Astrocyte (in vitro differentiated cells and primary cell): ENCODE measurements at regions not wholly inside any gene's neighbourhood (a gene's known extent, or its start where the extent isn't known, plus 50 kb on each side); places are given as distances from the start of the nearest gene placed in this dataset.
A peak's percentile ranks its signal among the peaks of the same experiment; 100 is the strongest.

Experiments
- DNase-seq: peaks from one replicate; pipeline ENCODE4 v3.0.0-alpha.2; 2010; ENCODE audit warnings: low read depth
- FAIRE-seq: peaks from 2 replicates; lab custom pipeline; 2011; peaks lifted over from hg19 to GRCh38; lab: Jason Lieb, UNC
- H2AFZ ChIP-seq: 2 replicates; pipeline ENCODE4 v1.6.0; 2012; ENCODE audit warnings: low read depth, low read length, inconsistent platforms
- H3K27ac ChIP-seq: 2 replicates; pipeline ENCODE4 v1.5.1; 2011; ENCODE audit warnings: low read depth, low read length, inconsistent platforms
- H3K27me3 ChIP-seq: 2 replicates; pipeline ENCODE4 v1.6.0; 2011; ENCODE audit warnings: low read length, inconsistent platforms; ENCODE audit not compliant: insufficient read depth
- H3K36me3 ChIP-seq: 2 replicates; pipeline ENCODE4 v1.5.1; 2011; ENCODE audit warnings: low read length, inconsistent platforms; ENCODE audit not compliant: insufficient read depth
- H3K4me1 ChIP-seq: 2 replicates; pipeline ENCODE4 v1.5.1; 2011; ENCODE audit warnings: low read length, inconsistent platforms; ENCODE audit not compliant: insufficient read depth
- H3K4me2 ChIP-seq: 2 replicates; pipeline ENCODE4 v1.6.0; 2012; ENCODE audit warnings: low read length, inconsistent platforms
- H3K4me3 ChIP-seq: 2 replicates; pipeline ENCODE4 v1.5.1; 2011; ENCODE audit warnings: low read depth, mild to moderate bottlenecking, low read length, inconsistent platforms; ENCODE audit not compliant: insufficient read depth
- H3K79me2 ChIP-seq: 2 replicates; pipeline ENCODE4 v1.6.0; 2012; ENCODE audit warnings: mild to moderate bottlenecking, low read length, inconsistent platforms; ENCODE audit not compliant: insufficient read depth
- H3K9ac ChIP-seq: 2 replicates; pipeline ENCODE4 v1.6.0; 2012; ENCODE audit warnings: mild to moderate bottlenecking, low read length, inconsistent platforms
- H3K9me3 ChIP-seq: 2 replicates; pipeline ENCODE4 v1.5.1; 2012; ENCODE audit warnings: low read depth, mild to moderate bottlenecking, low read length, inconsistent platforms; ENCODE audit not compliant: insufficient read depth
- H4K20me1 ChIP-seq: 2 replicates; pipeline ENCODE4 v1.6.0; 2012; ENCODE audit warnings: low read length, inconsistent platforms; ENCODE audit not compliant: insufficient read depth
- H3K27ac Mint-ChIP-seq: one replicate; pipeline ENCODE4 v1.8.0; 2021; ENCODE audit warnings: mild to moderate bottlenecking, mixed read lengths; ENCODE audit not compliant: unreplicated experiment
- H3K27me3 Mint-ChIP-seq: one replicate; pipeline ENCODE4 v1.8.0; 2021; ENCODE audit warnings: low read depth, mixed read lengths; ENCODE audit not compliant: unreplicated experiment
- H3K36me3 Mint-ChIP-seq: one replicate; pipeline ENCODE4 v1.8.0; 2021; ENCODE audit warnings: low read depth, mixed read lengths; ENCODE audit not compliant: unreplicated experiment
- H3K4me1 Mint-ChIP-seq: one replicate; pipeline ENCODE4 v1.8.0; 2021; ENCODE audit warnings: low read depth, mixed read lengths; ENCODE audit not compliant: unreplicated experiment
- H3K4me3 Mint-ChIP-seq: one replicate; pipeline ENCODE4 v1.8.0; 2021; ENCODE audit warnings: mild to moderate bottlenecking, moderate library complexity, mixed read lengths; ENCODE audit not compliant: unreplicated experiment
- H3K9me3 Mint-ChIP-seq: one replicate; pipeline ENCODE4 v1.8.0; 2021; ENCODE audit warnings: mild to moderate bottlenecking, mixed read lengths; ENCODE audit not compliant: unreplicated experiment
- EZH2 ChIP-seq: IDR thresholded peaks from 2 replicates; pipeline ENCODE4 v1.6.1; 2012; ENCODE audit warnings: mild to moderate bottlenecking, low read length, inconsistent platforms; ENCODE audit not compliant: insufficient read depth
- TF ChIP-seq, protein P1 (sequence below): IDR thresholded peaks from 2 replicates; pipeline ENCODE4 v1.5.1; 2011; ENCODE audit warnings: low read depth, mild to moderate bottlenecking, inconsistent platforms, low read length, moderate library complexity; ENCODE audit not compliant: insufficient read depth

- Histone ChIP-seq H3K27ac (no peak overlapping the region), H3K9me3 (no peaks in the 10 kb centered on the region), H3K4me1 (no peaks in the 10 kb centered on the region), H2AFZ (no peak overlapping the region), H3K27me3 (no peaks in the 10 kb centered on the region), H3K4me2 (no peak overlapping the region), H3K79me2 (no peaks in the 10 kb centered on the region), H3K36me3 (no peaks in the 10 kb centered on the region), H3K9ac (no peak overlapping the region), H3K4me3 (no peak overlapping the region), H4K20me1 (no peaks in the 10 kb centered on the region)
- Mint-ChIP-seq H3K36me3 (no peaks in the 10 kb centered on the region), H3K9me3 (no peaks in the 10 kb centered on the region), H3K27me3 (no peaks in the 10 kb centered on the region), H3K27ac (no peak overlapping the region), H3K4me3 (no peak overlapping the region), H3K4me1 (peaks cover 2% of the 10 kb centered on the region)
- no peak for FAIRE-seq
- TF ChIP-seq, protein P1, sequence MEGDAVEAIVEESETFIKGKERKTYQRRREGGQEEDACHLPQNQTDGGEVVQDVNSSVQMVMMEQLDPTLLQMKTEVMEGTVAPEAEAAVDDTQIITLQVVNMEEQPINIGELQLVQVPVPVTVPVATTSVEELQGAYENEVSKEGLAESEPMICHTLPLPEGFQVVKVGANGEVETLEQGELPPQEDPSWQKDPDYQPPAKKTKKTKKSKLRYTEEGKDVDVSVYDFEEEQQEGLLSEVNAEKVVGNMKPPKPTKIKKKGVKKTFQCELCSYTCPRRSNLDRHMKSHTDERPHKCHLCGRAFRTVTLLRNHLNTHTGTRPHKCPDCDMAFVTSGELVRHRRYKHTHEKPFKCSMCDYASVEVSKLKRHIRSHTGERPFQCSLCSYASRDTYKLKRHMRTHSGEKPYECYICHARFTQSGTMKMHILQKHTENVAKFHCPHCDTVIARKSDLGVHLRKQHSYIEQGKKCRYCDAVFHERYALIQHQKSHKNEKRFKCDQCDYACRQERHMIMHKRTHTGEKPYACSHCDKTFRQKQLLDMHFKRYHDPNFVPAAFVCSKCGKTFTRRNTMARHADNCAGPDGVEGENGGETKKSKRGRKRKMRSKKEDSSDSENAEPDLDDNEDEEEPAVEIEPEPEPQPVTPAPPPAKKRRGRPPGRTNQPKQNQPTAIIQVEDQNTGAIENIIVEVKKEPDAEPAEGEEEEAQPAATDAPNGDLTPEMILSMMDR: no peak
- TF ChIP-seq EZH2: no peak
- no peak for DNase-seq
Observed at GRCh38 chr5:86875539-86875938, 257.8 kb downstream of the COX7C start.

DNA sequence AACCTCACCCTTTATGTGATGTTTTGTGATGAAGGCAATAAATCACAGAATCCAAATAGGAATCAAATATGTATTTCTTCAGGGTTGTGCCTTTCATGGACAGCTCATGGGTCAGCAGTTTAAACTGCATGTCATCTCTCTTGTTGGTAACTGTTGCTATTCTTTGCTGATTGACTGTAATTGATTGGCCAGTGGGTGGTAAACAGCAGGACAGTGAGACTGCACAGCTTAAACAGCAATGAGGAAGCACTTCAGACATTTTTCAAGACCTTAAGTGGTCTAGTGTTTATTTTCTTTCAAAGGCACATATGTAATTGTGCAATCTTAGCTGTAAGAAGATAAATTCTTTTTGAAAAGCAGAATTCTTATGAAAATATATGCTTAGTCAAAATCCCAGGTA lies 260.5 kb downstream of the COX7C start:
- Histone ChIP-seq H3K9ac (no peak overlapping the region), H3K27ac (no peak overlapping the region), H3K36me3 (no peaks in the 10 kb centered on the region), H4K20me1 (no peaks in the 10 kb centered on the region), H3K4me2 (no peak overlapping the region), H3K4me3 (no peak overlapping the region), H2AFZ (no peak overlapping the region), H3K27me3 (no peaks in the 10 kb centered on the region), H3K79me2 (no peaks in the 10 kb centered on the region), H3K9me3 (no peaks in the 10 kb centered on the region), H3K4me1 (no peaks in the 10 kb centered on the region)
- peaks cover 5% of the 10 kb centered on the region for H3K4me1 Mint-ChIP-seq
- no peaks in the 10 kb centered on the region for H3K9me3 Mint-ChIP-seq
- TF ChIP-seq, protein P1: no peak
- TF ChIP-seq EZH2: no peak
- no peaks in the 10 kb centered on the region for H3K36me3 Mint-ChIP-seq
- H3K27ac Mint-ChIP-seq: no peak overlapping the region
- H3K4me3 Mint-ChIP-seq: no peak overlapping the region
- DNase-seq (peak; percentile 47), FAIRE-seq (no peak)
- no peaks in the 10 kb centered on the region for H3K27me3 Mint-ChIP-seq

DNA sequence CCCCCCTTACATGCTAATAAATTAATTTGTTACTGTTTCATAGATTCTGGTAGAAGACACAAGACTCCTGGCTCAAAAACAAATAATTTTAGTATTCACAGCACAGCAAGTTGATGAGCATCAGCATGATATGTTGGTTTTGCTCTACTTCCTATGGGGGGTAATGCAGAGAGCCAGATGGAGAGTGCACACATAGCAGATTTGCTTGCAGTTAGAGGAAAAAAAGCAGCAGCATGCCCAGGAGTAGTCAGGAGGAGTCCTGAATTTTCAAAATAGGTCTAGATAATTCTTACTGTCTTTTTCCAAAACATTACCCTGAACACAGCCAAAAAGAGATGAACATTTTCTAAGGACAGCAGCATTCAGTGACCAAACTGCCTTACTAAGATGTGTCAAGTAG lies 261.3 kb downstream of the COX7C start:
- Histone ChIP-seq H3K4me1 (no peaks in the 10 kb centered on the region), H3K27me3 (no peaks in the 10 kb centered on the region), H3K9ac (no peak overlapping the region), H3K4me3 (no peak overlapping the region), H3K4me2 (no peak overlapping the region), H2AFZ (no peak overlapping the region), H4K20me1 (no peaks in the 10 kb centered on the region), H3K27ac (no peak overlapping the region), H3K36me3 (no peaks in the 10 kb centered on the region), H3K79me2 (no peaks in the 10 kb centered on the region), H3K9me3 (no peaks in the 10 kb centered on the region)
- FAIRE-seq (no peak), DNase-seq (no peak)
- H3K27me3 Mint-ChIP-seq: no peaks in the 10 kb centered on the region
- no peak overlapping the region for H3K27ac Mint-ChIP-seq
- peaks cover 5% of the 10 kb centered on the region for H3K4me1 Mint-ChIP-seq
- no peaks in the 10 kb centered on the region for H3K9me3 Mint-ChIP-seq
- TF ChIP-seq, protein P1: no peak
- TF ChIP-seq EZH2: no peak
- no peak overlapping the region for H3K4me3 Mint-ChIP-seq
- no peaks in the 10 kb centered on the region for H3K36me3 Mint-ChIP-seq
